Kasumi-1 (cell line): ENCODE measurements at regions not wholly inside any gene's neighbourhood (a gene's known extent, or its start where the extent isn't known, plus 50 kb on each side); places are given as distances from the start of the nearest gene placed in this dataset.
"Not testable (repeated sequence)": the region's sequence is repeated elsewhere in the genome, so short reads cannot be mapped to it uniquely, and the experiment has no call there.

Experiments used
- DNase-seq, 2 experiments: peaks; one replicate each; lab custom pipeline; 2025; lab: John Stamatoyannopoulos, UW

- peak; percentile 15 to 32 for DNase-seq
Measured at GRCh38 chr10:30701451-30702173, 72.1 kb upstream of the LYZL2 start.

- no peak for DNase-seq
Measured at GRCh38 chr10:30697806-30698205, 68.3 kb upstream of the LYZL2 start.

- not testable (repeated sequence) for DNase-seq
Measured at GRCh38 chr10:30697221-30697620, 67.7 kb upstream of the LYZL2 start.

GRCh38 chr10:30696416-30697185, 67.0 kb upstream of the LYZL2 start:
- DNase-seq = not testable (repeated sequence)

- DNase-seq = not testable (repeated sequence)
Measured at GRCh38 chr10:30695481-30696236, 66.1 kb upstream of the LYZL2 start.

- no peak for DNase-seq
Measured at GRCh38 chr10:30694518-30695228, 65.1 kb upstream of the LYZL2 start.

GRCh38 chr10:30691639-30692015, 62.1 kb upstream of the LYZL2 start:
- DNase-seq = no peak

GRCh38 chr10:30690948-30691638, 61.5 kb upstream of the LYZL2 start:
- DNase-seq = not testable (repeated sequence)

- DNase-seq = no peak
Measured at GRCh38 chr10:30688456-30688855, 58.9 kb upstream of the LYZL2 start.

GRCh38 chr10:30687698-30688213, 58.2 kb upstream of the LYZL2 start:
- DNase-seq = peak; percentile 89 to 92

GRCh38 chr10:30686708-30687107, 57.2 kb upstream of the LYZL2 start:
- DNase-seq = no peak

- DNase-seq = peak; percentile 61 to 72
Measured at GRCh38 chr10:30683496-30683895, 53.9 kb upstream of the LYZL2 start.

- not testable (repeated sequence) for DNase-seq
Measured at GRCh38 chr10:30682377-30683199, 53.0 kb upstream of the LYZL2 start.

- no peak for DNase-seq
Measured at GRCh38 chr10:30680908-30681307, 51.4 kb upstream of the LYZL2 start.
